Lower leg skin (tissue), 4 donors: ENCODE measurements at regions not wholly inside any gene's neighbourhood (a gene's known extent, or its start where the extent isn't known, plus 50 kb on each side); places are given as distances from the start of the nearest gene placed in this dataset.

Source experiments
- DNase-seq, 2 donors: peaks; one replicate each; pipeline ENCODE4 v3.0.0-alpha.2; 2019; ENCODE audit warnings: low spot score in 2 of 2
- H3K4me3 ChIP-seq: fragments of 200-600 bp; sonication (generic); 2 replicates; pipeline ENCODE4 v1.5.1; 2017; ENCODE audit warnings: mild to moderate bottlenecking, low read depth; ENCODE audit not compliant: poor library complexity, severe bottlenecking
- POLR2A ChIP-seq, 2 donors: fragments of 450-650 bp; IDR thresholded peaks; one replicate each; pipeline ENCODE4 v1.6.1; 2016 to 2017; ENCODE audit warnings: antibody characterized with exemption in 2 of 2, mild to moderate bottlenecking in 1 of 2, moderate library complexity in 1 of 2
- WGBS, 2 donors: methylation state at CpG; one replicate each; pipeline ENCODE4 v1.1.5; 2018; 5-methylcytosine and 5-hydroxymethylcytosine counted together
- intact Hi-C: fragments of 100-400 bp; cut with DNase I; formaldehyde crosslinking; loops from one replicate; pipeline ENCODE4 v1.15.0; 2023; ENCODE audit warnings: low total_unique reads
- TF ChIP-seq, protein P1 (sequence below), 3 donors: fragments of 450-650 bp; IDR thresholded peaks; one replicate each; pipeline ENCODE4 v1.5.1; 2016; ENCODE audit warnings: antibody characterized with exemption in 3 of 3, mild to moderate bottlenecking in 3 of 3, moderate library complexity in 2 of 3

DNA sequence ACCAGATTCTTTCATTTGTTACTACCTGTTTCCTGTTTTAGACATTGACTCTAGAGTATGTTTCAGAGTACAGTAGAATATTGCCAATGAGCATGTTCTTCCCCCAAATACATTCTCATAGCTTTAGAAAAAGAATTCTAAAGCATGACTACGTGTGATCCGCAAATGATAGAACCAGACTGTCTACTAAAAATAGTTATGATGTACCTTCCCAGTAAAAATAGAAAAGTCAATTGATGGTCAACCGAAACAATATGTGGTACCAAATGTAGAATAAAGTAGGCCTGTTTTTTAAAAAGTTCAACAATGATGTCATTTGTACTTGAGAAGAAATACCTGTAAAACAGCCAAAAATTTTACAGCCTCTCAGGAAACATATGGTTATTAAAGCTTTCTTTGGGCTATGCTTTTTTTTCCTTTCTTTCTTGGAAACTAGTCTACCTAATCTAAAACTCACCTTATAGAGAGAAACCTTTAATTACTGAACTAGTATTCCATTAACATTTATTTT lies 130.1 kb upstream of the MTHFD1L start:
- no peak for TF ChIP-seq POLR2A (IDR thresholded peaks at IDR 0.05)
- TF ChIP-seq, protein P1, sequence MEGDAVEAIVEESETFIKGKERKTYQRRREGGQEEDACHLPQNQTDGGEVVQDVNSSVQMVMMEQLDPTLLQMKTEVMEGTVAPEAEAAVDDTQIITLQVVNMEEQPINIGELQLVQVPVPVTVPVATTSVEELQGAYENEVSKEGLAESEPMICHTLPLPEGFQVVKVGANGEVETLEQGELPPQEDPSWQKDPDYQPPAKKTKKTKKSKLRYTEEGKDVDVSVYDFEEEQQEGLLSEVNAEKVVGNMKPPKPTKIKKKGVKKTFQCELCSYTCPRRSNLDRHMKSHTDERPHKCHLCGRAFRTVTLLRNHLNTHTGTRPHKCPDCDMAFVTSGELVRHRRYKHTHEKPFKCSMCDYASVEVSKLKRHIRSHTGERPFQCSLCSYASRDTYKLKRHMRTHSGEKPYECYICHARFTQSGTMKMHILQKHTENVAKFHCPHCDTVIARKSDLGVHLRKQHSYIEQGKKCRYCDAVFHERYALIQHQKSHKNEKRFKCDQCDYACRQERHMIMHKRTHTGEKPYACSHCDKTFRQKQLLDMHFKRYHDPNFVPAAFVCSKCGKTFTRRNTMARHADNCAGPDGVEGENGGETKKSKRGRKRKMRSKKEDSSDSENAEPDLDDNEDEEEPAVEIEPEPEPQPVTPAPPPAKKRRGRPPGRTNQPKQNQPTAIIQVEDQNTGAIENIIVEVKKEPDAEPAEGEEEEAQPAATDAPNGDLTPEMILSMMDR (IDR thresholded peaks at IDR 0.05): no peak

GRCh38 chr6:150738092-150738629 lies 127.3 kb upstream of the MTHFD1L start:
- intact Hi-C loops: no loop called here
- H3K4me3 ChIP-seq: no peak overlapping the region
- no peak for DNase-seq
- 79 to 82% methylated on average over 6 of the region's 6 CpGs for WGBS, 2 donors
- TF ChIP-seq POLR2A (IDR thresholded peaks at IDR 0.05): no peak
- TF ChIP-seq, protein P1 (IDR thresholded peaks at IDR 0.05): no peak

More for the DNA sequence above, 130.1 kb upstream of the MTHFD1L start:
- intact Hi-C loops: no loop called here
- no peak overlapping the region for H3K4me3 ChIP-seq
- no peak for DNase-seq
- WGBS, 2 donors: 81 to 89% methylated on average over 3 of the region's 3 CpGs

DNA sequence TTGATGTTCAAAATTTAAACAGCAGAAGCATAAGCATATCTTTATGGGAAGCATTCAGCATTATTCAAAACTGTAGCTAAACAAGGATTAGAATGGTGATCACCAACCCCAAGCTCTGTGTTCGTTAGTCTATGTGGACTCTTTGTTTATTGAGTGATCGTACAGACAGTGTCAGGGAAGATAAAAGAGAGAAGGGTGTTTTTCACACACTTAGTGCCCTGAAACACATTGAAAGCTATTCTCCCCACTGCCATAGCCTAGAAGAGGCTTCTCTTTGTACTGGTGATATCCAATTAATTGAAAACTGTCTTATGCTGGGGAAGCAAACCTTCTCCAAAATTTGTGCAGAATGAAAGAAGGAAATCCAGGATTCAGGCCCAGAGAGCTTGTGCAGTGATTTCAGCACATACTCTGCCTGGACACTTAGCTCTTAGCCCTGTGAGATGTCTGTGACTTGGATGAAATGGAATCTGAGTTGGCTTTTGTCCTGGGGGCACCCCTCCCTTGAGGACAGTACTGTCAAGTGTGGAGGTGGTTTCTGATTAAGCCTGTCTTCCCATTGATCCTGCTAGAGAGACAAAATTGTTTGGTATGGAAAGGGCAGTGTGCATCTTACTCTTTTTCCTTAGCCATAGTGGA lies 125.7 kb upstream of the MTHFD1L start:
- intact Hi-C loops: no loop called here
- 82 to 86% methylated on average over 2 of the region's 2 CpGs for WGBS, 2 donors
- TF ChIP-seq, protein P1 (IDR thresholded peaks at IDR 0.05): no peak
- TF ChIP-seq POLR2A (IDR thresholded peaks at IDR 0.05): no peak

DNA sequence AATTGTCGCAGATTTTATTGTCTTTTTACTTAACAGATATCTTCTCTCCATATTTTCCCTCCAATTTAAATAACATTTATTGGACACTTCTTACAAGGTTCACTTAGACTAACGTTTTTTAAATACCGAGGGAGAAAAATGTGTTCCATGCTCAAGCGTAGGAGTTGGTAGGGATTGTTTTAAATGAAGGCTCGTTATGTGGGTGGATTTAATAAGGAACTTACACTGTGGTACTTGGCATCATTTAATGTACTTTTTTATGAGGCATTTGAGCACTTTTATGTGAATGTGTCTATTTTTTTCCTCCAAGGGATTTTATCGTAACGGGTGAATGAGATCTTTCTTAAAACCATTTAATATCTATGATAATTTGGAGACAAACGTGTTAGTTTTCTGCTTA lies 125.0 kb upstream of the MTHFD1L start:
- intact Hi-C loops: no loop called here
- no peak for DNase-seq
- H3K4me3 ChIP-seq: no peak overlapping the region
- 66 to 75% methylated on average over 8 of the region's 8 CpGs for WGBS, 2 donors
- TF ChIP-seq POLR2A (IDR thresholded peaks at IDR 0.05): no peak
- TF ChIP-seq, protein P1 (IDR thresholded peaks at IDR 0.05): no peak

More for the DNA sequence above, 125.7 kb upstream of the MTHFD1L start:
- H3K4me3 ChIP-seq: no peak overlapping the region
- DNase-seq: no peak

GRCh38 chr6:150741633-150742200 lies 123.8 kb upstream of the MTHFD1L start:
- WGBS, 2 donors: 74 to 77% methylated on average over 6 of the region's 6 CpGs
- no peak for DNase-seq
- H3K4me3 ChIP-seq: no peak overlapping the region
- TF ChIP-seq POLR2A (IDR thresholded peaks at IDR 0.05): no peak
- intact Hi-C loops: no loop called here

- H3K4me3 ChIP-seq: no peak overlapping the region
- 86 to 91% methylated on average over 2 of the region's 2 CpGs for WGBS, 2 donors
- DNase-seq: no peak
- TF ChIP-seq, protein P1 (IDR thresholded peaks at IDR 0.05): no peak
- no peak for TF ChIP-seq POLR2A (IDR thresholded peaks at IDR 0.05)
- intact Hi-C loops: no loop called here
These were observed 120.8 kb upstream of the MTHFD1L start for GRCh38 chr6:150744522-150745260.
